Kidney epithelial cell (primary cell): ENCODE measurements at regions not wholly inside any gene's neighbourhood (a gene's known extent, or its start where the extent isn't known, plus 50 kb on each side); places are given as distances from the start of the nearest gene placed in this dataset.
"Not testable (repeated sequence)": the region's sequence is repeated elsewhere in the genome, so short reads cannot be mapped to it uniquely, and the experiment has no call there.

Source experiments
- DNase-seq: peaks from one replicate; pipeline ENCODE4 v3.0.0-alpha.2; 2010; ENCODE audit warnings: low read depth
- H3K27me3 ChIP-seq: 2 replicates; pipeline ENCODE4 v1.6.0; 2011; ENCODE audit warnings: low read length; ENCODE audit not compliant: control insufficient read depth, insufficient read depth
- H3K36me3 ChIP-seq: 2 replicates; pipeline ENCODE4 v1.5.1; 2011; ENCODE audit warnings: low read length; ENCODE audit not compliant: control insufficient read depth, insufficient read depth
- H3K4me3 ChIP-seq: 2 replicates; pipeline ENCODE4 v1.5.1; 2011; ENCODE audit warnings: low read depth, mild to moderate bottlenecking, control low read depth, low read length
- CTCF ChIP-seq: IDR thresholded peaks from 2 replicates; pipeline ENCODE4 v1.5.1; 2011; ENCODE audit warnings: mild to moderate bottlenecking, moderate library complexity, low read length, control low read depth, inconsistent platforms; ENCODE audit not compliant: insufficient read depth, poor library complexity, severe bottlenecking

DNA sequence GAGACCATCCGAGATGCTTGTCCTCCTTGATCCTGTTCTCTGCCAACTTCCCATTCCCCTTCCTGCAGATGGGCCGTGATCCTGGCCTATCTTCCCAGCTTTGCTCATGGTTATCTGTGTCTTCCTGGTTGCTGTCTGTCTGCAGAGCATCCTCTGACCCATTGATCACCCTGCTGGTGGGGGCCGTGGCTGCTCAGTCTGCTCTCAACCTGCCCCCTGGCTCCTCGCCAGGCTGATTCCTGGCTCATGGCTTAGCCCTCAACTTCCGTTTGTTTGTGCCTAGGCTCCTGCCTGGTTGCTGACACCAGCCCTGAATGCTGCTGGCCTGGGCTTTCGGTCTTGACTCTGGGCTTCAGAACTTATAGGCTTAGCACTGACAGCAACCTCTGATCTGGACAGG lies 67.1 kb upstream of the SMIM15 start:
- Histone ChIP-seq H3K27me3 (no peaks in the 10 kb centered on the region), H3K36me3 (no peaks in the 10 kb centered on the region), H3K4me3 (no peak overlapping the region)
- TF ChIP-seq CTCF = no peak
- DNase-seq = no peak

DNA sequence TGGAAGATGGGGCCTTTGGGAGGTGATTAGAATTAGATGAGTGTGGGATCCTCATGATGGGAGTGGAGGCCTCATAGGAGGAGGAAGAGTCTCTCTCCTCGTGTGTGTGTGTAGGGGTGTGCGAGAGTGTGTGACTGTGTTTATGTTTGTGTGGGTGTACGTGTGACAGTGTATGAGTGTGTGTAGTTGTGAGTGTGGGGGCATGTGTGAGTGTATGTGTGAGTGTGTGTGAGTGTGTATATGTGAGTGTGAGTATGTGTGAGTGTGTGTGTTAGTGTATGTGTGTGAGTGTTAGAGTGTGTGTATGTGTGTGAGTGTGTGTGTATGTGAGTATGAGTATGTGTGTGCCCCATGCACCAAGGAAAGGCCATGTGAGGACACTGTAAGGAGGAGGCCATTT lies 68.2 kb upstream of the SMIM15 start:
- no peak for TF ChIP-seq CTCF
- H3K36me3 ChIP-seq = no peaks in the 10 kb centered on the region
- no peaks in the 10 kb centered on the region for H3K27me3 ChIP-seq
- no peak for DNase-seq
- H3K4me3 ChIP-seq = no peak overlapping the region

GRCh38 chr5:61231813-61232212 lies 69.5 kb upstream of the SMIM15 start:
- TF ChIP-seq CTCF = no peak
- H3K36me3 ChIP-seq = no peaks in the 10 kb centered on the region
- no peak for DNase-seq
- no peak overlapping the region for H3K4me3 ChIP-seq
- H3K27me3 ChIP-seq = no peaks in the 10 kb centered on the region

DNA sequence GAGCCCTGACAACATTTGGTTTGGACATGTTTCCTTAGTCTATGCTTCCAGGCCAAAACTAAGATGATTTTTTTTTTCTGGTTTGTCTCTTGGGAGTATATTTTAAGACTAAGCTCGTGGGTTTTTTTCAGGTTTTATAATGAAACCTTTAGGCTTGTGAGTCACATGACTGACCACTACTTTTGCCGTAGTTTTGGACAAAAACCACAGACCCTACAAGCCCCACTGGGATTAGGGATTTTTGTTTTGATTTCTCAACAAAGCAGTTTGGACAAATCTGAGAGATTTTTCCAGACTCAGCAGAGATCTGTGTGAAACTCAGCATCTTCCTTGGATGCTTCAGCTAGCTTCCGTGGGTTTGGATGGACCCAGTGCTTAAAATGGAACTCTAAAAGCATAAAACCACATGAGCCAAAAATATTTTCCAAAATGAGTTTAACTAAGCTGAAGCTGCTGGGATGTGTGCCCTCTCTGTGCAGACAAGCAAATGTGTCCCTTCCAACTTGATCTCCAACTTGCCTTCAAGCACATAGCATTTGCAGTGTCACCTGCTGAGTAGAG lies 70.3 kb upstream of the SMIM15 start:
- H3K36me3 ChIP-seq = no peaks in the 10 kb centered on the region
- no peak for DNase-seq
- no peak overlapping the region for H3K4me3 ChIP-seq
- no peak for TF ChIP-seq CTCF
- H3K27me3 ChIP-seq = no peaks in the 10 kb centered on the region

- TF ChIP-seq CTCF = no peak
- no peaks in the 10 kb centered on the region for H3K27me3 ChIP-seq
- DNase-seq = no peak
Measured at GRCh38 chr5:61234019-61234418, 71.8 kb upstream of the SMIM15 start.

GRCh38 chr5:61236715-61237114 lies 74.4 kb upstream of the SMIM15 start:
- not testable (repeated sequence) for H3K4me3 ChIP-seq, DNase-seq, H3K27me3 ChIP-seq, H3K36me3 ChIP-seq

More at GRCh38 chr5:61234019-61234418, 71.8 kb upstream of the SMIM15 start:
- H3K36me3 ChIP-seq = no peaks in the 10 kb centered on the region
- no peak overlapping the region for H3K4me3 ChIP-seq
